PC-9 (cell line): ENCODE measurements at regions not wholly inside any gene's neighbourhood (a gene's known extent, or its start where the extent isn't known, plus 50 kb on each side); places are given as distances from the start of the nearest gene placed in this dataset.

Experiments
- BruUV-seq: library from RNA; stranded (reverse); fragments of 400-500 nt; replicated peaks from 2 replicates; lab custom pipeline; 2021; lab: Mats Ljungman, UMichigan
- CTCF ChIA-PET: fragments of 300-600 bp; sonication (Branson Sonifier 250); formaldehyde crosslinking; loops from one replicate; lab custom pipeline; 2022; ENCODE audit warnings: antibody characterized with exemption; lab: Charles Lee
- POLR2A ChIA-PET: fragments of 300-600 bp; sonication (Branson Sonifier 250); formaldehyde crosslinking; loops from one replicate; lab custom pipeline; 2022; ENCODE audit warnings: antibody characterized with exemption; ENCODE audit not compliant: unreplicated experiment; lab: Charles Lee
- DNase-seq, 2 experiments: peaks; one replicate each; pipeline versions ENCODE4 v3.0.0 to v3.0.0-alpha.2; 2015 to 2022; ENCODE audit warnings: mixed read lengths in 1 of 2
- H2AFZ ChIP-seq: fragments of 200-600 bp; sonication (generic); 2 replicates; pipeline ENCODE4 v1.8.1; 2017; ENCODE audit warnings: antibody characterized with exemption
- H3F3A ChIP-seq: fragments of 200-600 bp; sonication (generic); 2 replicates; pipeline ENCODE4 v1.8.1; 2017; ENCODE audit warnings: antibody characterized with exemption, mild to moderate bottlenecking, low read depth; ENCODE audit not compliant: insufficient read depth
- H3K27ac ChIP-seq: fragments of 200-600 bp; sonication (generic); 2 replicates; pipeline ENCODE4 v1.6.1; 2016; ENCODE audit warnings: mixed run types
- H3K27me3 ChIP-seq: fragments of 200-600 bp; sonication (generic); 2 replicates; pipeline ENCODE4 v1.6.1; 2016; ENCODE audit warnings: low read depth, mixed run types; ENCODE audit not compliant: insufficient read depth
- H3K36me3 ChIP-seq: fragments of 200-600 bp; sonication (generic); 2 replicates; pipeline ENCODE4 v1.6.1; 2016; ENCODE audit warnings: low read depth, mixed run types
- H3K4me1 ChIP-seq: fragments of 200-600 bp; sonication (generic); replicated peaks from 2 replicates; pipeline ENCODE4 v1.6.1; 2016; ENCODE audit warnings: mixed run types; ENCODE audit not compliant: insufficient read depth
- H3K4me2 ChIP-seq: fragments of 200-600 bp; sonication (generic); 2 replicates; pipeline ENCODE4 v1.6.1; 2017; ENCODE audit warnings: mixed run types
- H3K4me3 ChIP-seq: fragments of 200-600 bp; sonication (generic); 2 replicates; pipeline ENCODE4 v1.6.1; 2016; ENCODE audit warnings: mixed run types
- H3K79me2 ChIP-seq: fragments of 200-600 bp; sonication (generic); 2 replicates; pipeline ENCODE4 v1.6.1; 2017; ENCODE audit warnings: low read depth, mixed run types
- H3K9me2 ChIP-seq: fragments of 200-600 bp; sonication (generic); 2 replicates; pipeline ENCODE4 v1.8.1; 2017; ENCODE audit warnings: mild to moderate bottlenecking; ENCODE audit not compliant: insufficient read depth
- H3K9me3 ChIP-seq: fragments of 200-600 bp; sonication (generic); 2 replicates; pipeline ENCODE4 v1.8.1; 2016; ENCODE audit warnings: low read depth; ENCODE audit not compliant: insufficient read depth
- H4K20me1 ChIP-seq: fragments of 200-600 bp; sonication (generic); 2 replicates; pipeline ENCODE4 v1.8.1; 2017; ENCODE audit not compliant: insufficient read depth
- CTCF ChIP-seq: fragments of 200-600 bp; sonication (generic); conservative IDR thresholded peaks from 2 replicates; pipeline ENCODE4 v1.6.1; 2017; ENCODE audit warnings: mixed run types, antibody characterized with exemption, mild to moderate bottlenecking, moderate library complexity
- EZH2 ChIP-seq: fragments of 200-600 bp; sonication (generic); IDR thresholded peaks from 2 replicates; pipeline ENCODE4 v1.8.0; 2017; ENCODE audit warnings: antibody characterized with exemption, low read depth
- intact Hi-C: fragments of 100-400 bp; cut with micrococcal nuclease; formaldehyde crosslinking; loops from one replicate; pipeline ENCODE4 v1.10.0; 2022; ENCODE audit not compliant: unreplicated experiment

GRCh38 chrX:11967986-11968869, 170.0 kb upstream of the FRMPD4 start:
- Histone ChIP-seq H3K79me2 (no peaks in the 10 kb centered on the region), H3K4me2 (peak overlapping the region; percentile 63), H2AFZ (no peak overlapping the region), H3K27ac (peak overlapping the region; percentile 92), H3F3A (peaks cover 26% of the 10 kb centered on the region), H3K4me3 (no peak overlapping the region), H4K20me1 (no peaks in the 10 kb centered on the region), H3K36me3 (no peaks in the 10 kb centered on the region), H3K4me1 (peaks cover 37% of the 10 kb centered on the region), H3K9me2 (no peaks in the 10 kb centered on the region), H3K27me3 (no peaks in the 10 kb centered on the region), H3K9me3 (no peaks in the 10 kb centered on the region)
- ChIA-PET POLR2A (interaction anchor here (0.5 to 1.0 kb wide), 2 partner anchors 69 to 1349 kb away, joined by 3 read pairs; no protein-coding TSS in a partner anchor), CTCF (interaction anchor here (0.6 kb wide), 1 partner anchor 197 kb away, joined by 9 read pairs; no protein-coding TSS in a partner anchor)
- peak; percentile 72 to 93 for DNase-seq
- TSS peak; percentile 92 for BruUV-seq
- TF ChIP-seq EZH2 (no peak), CTCF (no peak)
- intact Hi-C loops, result loop anchor here (1.0 to 10.0 kb wide), 5 partner anchors 45 to 1254 kb away; partner anchors contain the start of gene MSL3

GRCh38 chrX:11968991-11969390, 169.3 kb upstream of the FRMPD4 start:
- Histone ChIP-seq H3K27me3 (no peaks in the 10 kb centered on the region), H3K9me2 (no peaks in the 10 kb centered on the region), H3K4me3 (no peak overlapping the region), H4K20me1 (no peaks in the 10 kb centered on the region), H3K4me1 (peaks cover 37% of the 10 kb centered on the region), H3K79me2 (no peaks in the 10 kb centered on the region), H3K4me2 (peak overlapping the region; percentile 63), H3F3A (peaks cover 26% of the 10 kb centered on the region), H2AFZ (no peak overlapping the region), H3K9me3 (no peaks in the 10 kb centered on the region), H3K36me3 (no peaks in the 10 kb centered on the region), H3K27ac (peak overlapping the region; percentile 92)
- TF ChIP-seq CTCF, result no peak
- TF ChIP-seq EZH2, result no peak
- intact Hi-C loops, result loop anchor here (1.0 to 10.0 kb wide), 5 partner anchors 44 to 1253 kb away; partner anchors contain the start of gene MSL3
- CTCF ChIA-PET, result no interaction called here
- no TSS peak for BruUV-seq
- no peak for DNase-seq
- POLR2A ChIA-PET, result interaction anchor here (0.5 to 1.0 kb wide), 2 partner anchors 70 to 1349 kb away, joined by 3 read pairs; no protein-coding TSS in a partner anchor

GRCh38 chrX:11970578-11971359, 167.5 kb upstream of the FRMPD4 start:
- Histone ChIP-seq H4K20me1 (no peaks in the 10 kb centered on the region), H3K36me3 (no peaks in the 10 kb centered on the region), H2AFZ (no peak overlapping the region), H3K79me2 (no peaks in the 10 kb centered on the region), H3K4me3 (no peak overlapping the region), H3K27ac (no peak overlapping the region), H3K4me1 (peaks cover 37% of the 10 kb centered on the region), H3K9me2 (no peaks in the 10 kb centered on the region), H3K9me3 (no peaks in the 10 kb centered on the region), H3F3A (peaks cover 26% of the 10 kb centered on the region), H3K27me3 (no peaks in the 10 kb centered on the region), H3K4me2 (no peak overlapping the region)
- BruUV-seq, result no TSS peak
- CTCF ChIA-PET, result interaction anchor here (0.6 kb wide), 1 partner anchor 983 kb away, joined by 6 read pairs; no protein-coding TSS in a partner anchor
- POLR2A ChIA-PET, result interaction anchor here (0.6 to 0.7 kb wide), 2 partner anchors 337 to 1799 kb away, joined by 3 to 7 read pairs; no protein-coding TSS in a partner anchor
- no peak for DNase-seq
- TF ChIP-seq EZH2 (no peak), CTCF (no peak)
- intact Hi-C loops, result no loop called here
